GM12865 (cell line): ENCODE measurements at regions not wholly inside any gene's neighbourhood (a gene's known extent, or its start where the extent isn't known, plus 50 kb on each side); places are given as distances from the start of the nearest gene placed in this dataset.

ENCODE experiments used
- DNase-seq: peaks from one replicate; pipeline ENCODE4 v3.0.0; 2010; ENCODE audit warnings: low read depth
- H3K4me3 ChIP-seq: 2 replicates; pipeline ENCODE4 v1.5.1; 2011; ENCODE audit warnings: mild to moderate bottlenecking, low read depth, low read length, control low read depth
- TF ChIP-seq, protein P1 (sequence below): IDR thresholded peaks from 2 replicates; pipeline ENCODE4 v1.5.1; 2011; ENCODE audit warnings: low read length, control low read depth, low read depth, inconsistent platforms; ENCODE audit not compliant: insufficient read depth; ENCODE audit errors: missing control alignments

DNA sequence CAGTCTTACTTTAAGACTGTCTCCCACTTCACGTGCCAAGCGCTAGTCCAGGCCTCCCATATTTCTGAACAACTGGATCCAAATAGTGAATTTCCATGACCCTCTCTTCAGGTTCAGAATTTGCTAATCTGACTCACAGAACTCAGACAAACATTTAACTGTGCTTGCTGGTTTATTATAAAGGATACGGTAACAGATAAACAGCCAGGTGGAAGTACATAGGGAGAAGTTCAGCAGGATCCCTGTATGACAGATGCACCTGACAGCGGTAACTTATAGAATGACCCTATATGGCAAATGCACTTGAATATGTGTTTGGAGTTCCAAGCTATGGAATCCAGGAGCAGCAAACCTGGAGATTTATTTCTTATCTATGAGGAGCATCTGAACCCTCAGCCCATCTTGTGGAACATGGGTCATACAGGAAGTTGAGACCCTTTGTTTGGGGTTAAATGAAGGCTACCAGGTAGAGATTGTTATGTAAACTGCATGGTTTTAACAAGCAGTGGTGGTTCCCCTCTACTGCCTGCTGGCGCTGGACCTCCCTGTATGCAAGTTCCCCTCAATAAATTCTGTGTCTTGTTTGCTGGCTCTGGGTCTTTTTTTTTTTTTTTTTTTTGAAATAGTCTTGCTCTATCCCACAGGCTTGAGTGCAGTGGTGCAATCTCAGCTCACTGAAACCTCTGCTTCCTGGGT is 622.6 kb downstream of the KCNJ2 start:
- TF ChIP-seq, protein P1, sequence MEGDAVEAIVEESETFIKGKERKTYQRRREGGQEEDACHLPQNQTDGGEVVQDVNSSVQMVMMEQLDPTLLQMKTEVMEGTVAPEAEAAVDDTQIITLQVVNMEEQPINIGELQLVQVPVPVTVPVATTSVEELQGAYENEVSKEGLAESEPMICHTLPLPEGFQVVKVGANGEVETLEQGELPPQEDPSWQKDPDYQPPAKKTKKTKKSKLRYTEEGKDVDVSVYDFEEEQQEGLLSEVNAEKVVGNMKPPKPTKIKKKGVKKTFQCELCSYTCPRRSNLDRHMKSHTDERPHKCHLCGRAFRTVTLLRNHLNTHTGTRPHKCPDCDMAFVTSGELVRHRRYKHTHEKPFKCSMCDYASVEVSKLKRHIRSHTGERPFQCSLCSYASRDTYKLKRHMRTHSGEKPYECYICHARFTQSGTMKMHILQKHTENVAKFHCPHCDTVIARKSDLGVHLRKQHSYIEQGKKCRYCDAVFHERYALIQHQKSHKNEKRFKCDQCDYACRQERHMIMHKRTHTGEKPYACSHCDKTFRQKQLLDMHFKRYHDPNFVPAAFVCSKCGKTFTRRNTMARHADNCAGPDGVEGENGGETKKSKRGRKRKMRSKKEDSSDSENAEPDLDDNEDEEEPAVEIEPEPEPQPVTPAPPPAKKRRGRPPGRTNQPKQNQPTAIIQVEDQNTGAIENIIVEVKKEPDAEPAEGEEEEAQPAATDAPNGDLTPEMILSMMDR, result no peak
- DNase-seq, result no peak
- no peak overlapping the region for H3K4me3 ChIP-seq

DNA sequence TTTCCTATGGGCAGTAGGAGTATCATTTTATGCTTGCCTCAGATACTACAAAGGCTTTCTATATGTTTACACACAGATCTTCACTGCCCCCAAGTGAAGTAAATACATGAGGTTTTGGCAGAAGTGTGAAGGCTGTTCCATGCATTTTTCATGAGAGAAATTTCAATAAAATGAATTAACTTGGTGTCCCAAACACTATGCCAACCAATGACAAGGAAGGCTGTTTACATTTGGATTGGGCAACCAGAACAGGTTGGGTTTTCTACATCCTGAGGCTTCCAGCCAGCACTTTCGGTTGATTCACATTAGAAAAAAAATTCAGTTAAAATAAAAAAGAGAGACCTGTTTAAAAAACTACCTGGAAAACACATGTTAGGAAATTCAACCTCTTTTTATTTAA is 625.4 kb downstream of the KCNJ2 start:
- no peak for DNase-seq
- TF ChIP-seq, protein P1, result no peak
- H3K4me3 ChIP-seq, result no peak overlapping the region

DNA sequence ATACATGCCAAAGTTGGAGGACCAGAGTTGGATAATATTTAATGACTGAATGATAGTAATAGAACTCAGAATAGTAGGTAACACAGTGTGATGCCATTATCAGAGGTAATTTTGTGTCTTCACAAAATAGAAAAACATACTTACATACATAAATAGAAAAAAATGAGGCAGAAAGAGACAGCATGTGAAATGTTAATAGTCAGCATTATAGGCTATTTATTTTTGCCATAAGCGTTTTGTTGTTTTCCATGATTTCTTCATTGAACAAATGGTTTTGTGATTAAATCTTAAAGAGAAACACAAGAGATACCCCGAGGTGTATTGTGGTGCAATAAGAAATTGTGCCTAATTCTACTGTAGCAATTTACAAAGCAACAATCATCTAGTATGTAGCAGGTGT is 626.3 kb downstream of the KCNJ2 start:
- TF ChIP-seq, protein P1, result no peak

DNA sequence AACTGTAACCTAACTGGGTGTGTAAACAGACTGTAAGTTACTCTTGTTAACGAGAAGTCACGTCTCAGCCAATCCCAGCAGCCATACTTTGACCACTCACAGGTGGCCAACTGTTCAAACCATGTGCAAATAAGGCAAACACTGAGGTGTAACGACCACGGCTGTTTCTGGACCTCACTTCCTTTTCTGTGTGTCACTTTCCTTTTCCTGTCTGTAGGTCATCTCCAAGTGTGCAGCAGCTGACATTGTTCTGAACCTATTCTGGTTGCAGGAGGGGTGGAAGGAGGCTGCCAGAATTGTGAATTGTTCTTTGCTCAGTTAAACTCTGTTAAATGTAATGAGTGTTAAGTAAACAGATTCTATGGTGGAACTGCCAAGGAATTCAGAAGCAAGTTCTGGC is 627.4 kb downstream of the KCNJ2 start:
- DNase-seq, result no peak
- no peak overlapping the region for H3K4me3 ChIP-seq
- TF ChIP-seq, protein P1, result no peak

More for the DNA sequence above, 626.3 kb downstream of the KCNJ2 start:
- DNase-seq, result no peak
- H3K4me3 ChIP-seq, result no peak overlapping the region

DNA sequence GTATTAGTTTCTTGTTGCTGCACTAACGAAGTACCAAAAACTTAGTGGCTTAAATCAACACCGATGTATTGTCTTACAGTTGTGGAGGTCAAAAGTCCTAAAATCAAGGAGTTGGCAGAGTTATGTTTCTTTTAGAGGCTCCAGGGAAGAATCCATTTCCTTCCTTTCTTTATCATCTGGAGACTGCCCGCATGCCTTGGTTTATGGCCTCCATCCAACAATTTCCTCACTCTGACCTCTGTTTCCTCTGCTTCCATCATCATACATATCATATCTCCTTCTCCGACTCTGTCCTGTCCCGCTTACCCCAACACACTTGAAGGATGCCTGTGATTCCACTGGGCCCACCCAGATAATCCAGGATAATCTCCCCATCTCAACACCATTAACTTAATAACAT is 627.8 kb downstream of the KCNJ2 start:
- H3K4me3 ChIP-seq, result no peak overlapping the region
- TF ChIP-seq, protein P1, result no peak
- DNase-seq, result no peak

DNA sequence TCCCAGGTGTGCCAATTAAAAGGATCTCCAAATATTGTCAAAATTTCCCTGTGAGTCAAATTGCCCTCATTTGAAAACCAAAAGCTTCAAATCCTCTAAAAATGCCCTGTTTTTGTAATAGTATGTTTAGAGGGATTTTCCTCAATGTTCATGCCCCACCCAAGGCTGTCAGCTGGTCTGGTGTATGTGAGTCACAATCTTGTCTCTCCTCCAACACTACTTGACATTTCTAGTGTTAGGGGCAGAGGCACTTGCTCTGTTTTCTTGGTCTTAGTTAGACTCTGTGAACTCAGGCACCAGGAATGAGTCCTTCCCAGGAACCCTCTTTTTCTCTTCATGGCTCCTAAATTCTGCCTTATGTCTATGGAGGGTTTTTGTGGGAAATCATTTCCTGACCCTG is 634.8 kb downstream of the KCNJ2 start:
- H3K4me3 ChIP-seq, result no peak overlapping the region
- TF ChIP-seq, protein P1, result no peak
- no peak for DNase-seq

DNA sequence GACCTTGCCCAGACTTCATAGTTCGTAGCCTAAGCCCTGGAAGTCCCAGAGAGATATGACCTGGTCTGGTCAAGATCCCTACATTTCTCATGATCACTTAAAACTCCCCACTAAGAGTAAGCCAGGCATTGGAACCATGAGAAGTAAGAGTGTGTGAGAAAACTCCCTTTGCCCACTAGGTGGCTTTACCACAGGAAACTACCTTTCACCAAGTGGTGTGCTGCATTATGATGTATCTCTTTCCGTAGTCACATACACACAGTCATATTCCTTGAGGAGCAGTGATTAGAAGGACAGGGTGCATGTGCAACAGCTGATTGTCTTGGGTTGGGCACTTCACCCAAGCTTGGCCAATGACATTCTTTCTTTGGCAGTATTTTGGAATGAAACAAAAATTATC is 639.3 kb downstream of the KCNJ2 start:
- DNase-seq, result peak; percentile 12
- H3K4me3 ChIP-seq, result no peak overlapping the region
- TF ChIP-seq, protein P1, result no peak
